ENCODE measurements at regions not wholly inside any gene's neighbourhood (a gene's known extent, or its start where the extent isn't known, plus 50 kb on each side); places are given as distances from the start of the nearest gene placed in this dataset.

DNA sequence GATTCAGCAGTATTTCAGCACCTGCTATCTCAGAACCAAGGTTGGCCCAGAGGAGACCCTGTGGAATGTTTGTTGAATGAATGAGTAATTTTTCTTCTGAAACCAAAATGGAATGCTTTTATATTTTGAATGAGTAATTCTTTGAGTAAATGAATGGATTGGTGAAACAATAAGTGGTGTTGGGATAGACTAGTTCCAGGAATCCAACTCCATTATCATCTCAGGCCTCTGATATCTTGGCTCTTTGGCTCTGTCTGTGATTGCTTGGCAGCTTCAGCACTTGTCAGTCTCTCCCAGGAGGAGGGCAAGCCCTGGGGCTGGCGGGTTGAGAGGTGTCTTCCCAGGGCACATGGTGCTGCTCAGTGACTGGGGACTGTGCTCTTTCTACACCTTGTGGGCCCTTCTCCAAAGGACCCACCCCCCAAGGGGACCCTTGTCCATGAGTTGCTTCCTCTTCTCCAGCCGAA lies 284.4 kb upstream of the FOXF1 start:
- dilution Hi-C loops (cut with MboI; ENCODE audit: extremely low pct_ligation_motif_present, low sequenced_read_pairs): no loop called here

More for the DNA sequence above, 284.4 kb upstream of the FOXF1 start:
- Histone ChIP-seq H3K27me3 (ENCODE audit: control insufficient read depth in 2 of 2, insufficient read depth in 2 of 2, low read length in 2 of 2) (peaks cover 12 to 13% of the 10 kb centered on the region in 2 experiments), H3K4me2 (ENCODE audit: insufficient read depth, low read length) (no peak overlapping the region), H3K79me2 (ENCODE audit: control insufficient read depth, insufficient read depth, low read length) (no peaks in the 10 kb centered on the region), H3K9me3 (replicated peaks; ENCODE audit: control insufficient read depth, insufficient read depth, low read length) (no peaks in the 10 kb centered on the region), H3K9ac (replicated peaks; ENCODE audit: extremely low read depth, insufficient read depth, low read length) (no peak overlapping the region), H4K20me1 (replicated peaks; ENCODE audit: control insufficient read depth, extremely low read depth, insufficient read depth, low read length) (no peaks in the 10 kb centered on the region), H3K9me1 (replicated peaks; ENCODE audit: control insufficient read depth, extremely low read depth, insufficient read depth, low read length) (no peaks in the 10 kb centered on the region), H3K4me1 (ENCODE audit: control insufficient read depth, extremely low read depth, insufficient read depth, low read length) (no peaks in the 10 kb centered on the region), H3K4me3 (replicated peaks in 1 of 3; ENCODE audit: insufficient read depth in 1 of 3, low read depth in 1 of 3, low read length in 3 of 3) (no peak overlapping the region), H3K27ac (ENCODE audit: insufficient read depth, low read depth, low read length) (no peak overlapping the region), H2AFZ (ENCODE audit: low read depth, low read length) (no peak overlapping the region), H3K36me3 (ENCODE audit: control insufficient read depth in 2 of 2, extremely low read depth in 1 of 2, insufficient read depth in 2 of 2, low read length in 2 of 2) (no peaks in the 10 kb centered on the region)
- intact Hi-C loops (cut with micrococcal nuclease): no loop called here
- ChIA-PET CTCF (no interaction called here), POLR2A (no interaction called here)
- TF ChIP-seq, protein P1, sequence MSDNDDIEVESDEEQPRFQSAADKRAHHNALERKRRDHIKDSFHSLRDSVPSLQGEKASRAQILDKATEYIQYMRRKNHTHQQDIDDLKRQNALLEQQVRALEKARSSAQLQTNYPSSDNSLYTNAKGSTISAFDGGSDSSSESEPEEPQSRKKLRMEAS (IDR thresholded peaks at IDR 0.05; ENCODE audit: insufficient read depth, insufficient read length): no peak
- TF ChIP-seq FOS (IDR thresholded peaks at IDR 0.05; ENCODE audit: borderline replicate concordance, insufficient read depth, low read length) (no peak), EZH2 (IDR thresholded peaks at IDR 0.05; ENCODE audit: borderline replicate concordance, low read depth, low read length, severe bottlenecking) (no peak), GATA2 (IDR thresholded peaks at IDR 0.05; ENCODE audit: insufficient read depth, insufficient read length, low read depth, low read length) (no peak), JUN (IDR thresholded peaks at IDR 0.05; ENCODE audit: borderline replicate concordance, insufficient read depth, insufficient read length, low read depth) (no peak), MYC (IDR thresholded peaks at IDR 0.05; ENCODE audit: low read depth, low read length) (no peak)
- TF ChIP-seq, protein P2, sequence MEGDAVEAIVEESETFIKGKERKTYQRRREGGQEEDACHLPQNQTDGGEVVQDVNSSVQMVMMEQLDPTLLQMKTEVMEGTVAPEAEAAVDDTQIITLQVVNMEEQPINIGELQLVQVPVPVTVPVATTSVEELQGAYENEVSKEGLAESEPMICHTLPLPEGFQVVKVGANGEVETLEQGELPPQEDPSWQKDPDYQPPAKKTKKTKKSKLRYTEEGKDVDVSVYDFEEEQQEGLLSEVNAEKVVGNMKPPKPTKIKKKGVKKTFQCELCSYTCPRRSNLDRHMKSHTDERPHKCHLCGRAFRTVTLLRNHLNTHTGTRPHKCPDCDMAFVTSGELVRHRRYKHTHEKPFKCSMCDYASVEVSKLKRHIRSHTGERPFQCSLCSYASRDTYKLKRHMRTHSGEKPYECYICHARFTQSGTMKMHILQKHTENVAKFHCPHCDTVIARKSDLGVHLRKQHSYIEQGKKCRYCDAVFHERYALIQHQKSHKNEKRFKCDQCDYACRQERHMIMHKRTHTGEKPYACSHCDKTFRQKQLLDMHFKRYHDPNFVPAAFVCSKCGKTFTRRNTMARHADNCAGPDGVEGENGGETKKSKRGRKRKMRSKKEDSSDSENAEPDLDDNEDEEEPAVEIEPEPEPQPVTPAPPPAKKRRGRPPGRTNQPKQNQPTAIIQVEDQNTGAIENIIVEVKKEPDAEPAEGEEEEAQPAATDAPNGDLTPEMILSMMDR (IDR thresholded peaks at IDR 0.05; ENCODE audit: extremely low read depth in 1 of 2, insufficient read depth in 1 of 2, low read depth in 1 of 2, low read length in 2 of 2): no peak
- no peak for DNase-seq (ENCODE audit: low read depth, low spot score)
- no peak for FAIRE-seq
- BruUV-seq (replicated peaks): no TSS peak

Data from endothelial cell of umbilical vein (primary cell).